Fibroblast of the conjunctiva (primary cell): ENCODE measurements at regions not wholly inside any gene's neighbourhood (a gene's known extent, or its start where the extent isn't known, plus 50 kb on each side); places are given as distances from the start of the nearest gene placed in this dataset.
A peak's percentile ranks its signal among the peaks of the same experiment; 100 is the strongest.

Source experiments
- DNase-seq: peaks from one replicate; pipeline ENCODE4 v3.0.0-alpha.2; 2010; ENCODE audit warnings: low read depth

GRCh38 chr4:126776361-126776760, 856.4 kb upstream of the INTU start:
- no peak for DNase-seq

GRCh38 chr4:126777649-126778048, 855.1 kb upstream of the INTU start:
- peak; percentile 83 for DNase-seq

GRCh38 chr4:126778348-126778747, 854.4 kb upstream of the INTU start:
- DNase-seq, result peak; percentile 62

- DNase-seq, result no peak
These were observed 853.8 kb upstream of the INTU start for GRCh38 chr4:126779001-126779400.

GRCh38 chr4:126779436-126780166, 853.2 kb upstream of the INTU start:
- DNase-seq, result no peak

GRCh38 chr4:126783191-126783590, 849.6 kb upstream of the INTU start:
- no peak for DNase-seq

- no peak for DNase-seq
These were observed 847.7 kb upstream of the INTU start for GRCh38 chr4:126784966-126785580.

- no peak for DNase-seq
These were observed 842.1 kb upstream of the INTU start for GRCh38 chr4:126790633-126791032.

GRCh38 chr4:126794363-126794762, 838.4 kb upstream of the INTU start:
- DNase-seq, result no peak

GRCh38 chr4:126798214-126798613, 834.5 kb upstream of the INTU start:
- DNase-seq, result no peak

GRCh38 chr4:126799416-126799815, 833.3 kb upstream of the INTU start:
- DNase-seq, result peak; percentile 43

- DNase-seq, result peak; percentile 50
These were observed 832.7 kb upstream of the INTU start for GRCh38 chr4:126799971-126800574.

- no peak for DNase-seq
These were observed 832.1 kb upstream of the INTU start for GRCh38 chr4:126800575-126801141.

- DNase-seq, result no peak
These were observed 825.6 kb upstream of the INTU start for GRCh38 chr4:126807132-126807531.

GRCh38 chr4:126812076-126812475, 820.7 kb upstream of the INTU start:
- DNase-seq, result no peak

GRCh38 chr4:126820631-126821030, 812.1 kb upstream of the INTU start:
- DNase-seq, result no peak

GRCh38 chr4:126821152-126821551, 811.6 kb upstream of the INTU start:
- DNase-seq, result no peak

- no peak for DNase-seq
These were observed 807.7 kb upstream of the INTU start for GRCh38 chr4:126825083-126825482.

GRCh38 chr4:126827669-126828068, 805.1 kb upstream of the INTU start:
- DNase-seq, result no peak

GRCh38 chr4:126834854-126835253, 797.9 kb upstream of the INTU start:
- DNase-seq, result no peak

GRCh38 chr4:126838941-126839679, 793.6 kb upstream of the INTU start:
- no peak for DNase-seq

- DNase-seq, result no peak
These were observed 789.2 kb upstream of the INTU start for GRCh38 chr4:126843492-126844067.
